A673 (cell line): ENCODE measurements at regions not wholly inside any gene's neighbourhood (a gene's known extent, or its start where the extent isn't known, plus 50 kb on each side); places are given as distances from the start of the nearest gene placed in this dataset.

Source experiments
- BruUV-seq: library from RNA; stranded (reverse); fragments of 400-500 nt; replicated peaks from 2 replicates; lab custom pipeline; 2021; lab: Mats Ljungman, UMichigan
- CTCF ChIA-PET: fragments of 300-600 bp; sonication (Branson Sonifier 250); formaldehyde crosslinking; loops from one replicate; lab custom pipeline; 2022; ENCODE audit warnings: antibody characterized with exemption; lab: Charles Lee
- POLR2A ChIA-PET: fragments of 300-600 bp; sonication (Branson Sonifier 250); formaldehyde crosslinking; loops from one replicate; lab custom pipeline; 2022; ENCODE audit warnings: antibody characterized with exemption; ENCODE audit not compliant: low non-redundant PET; lab: Charles Lee
- DNase-seq: peaks from one replicate; pipeline ENCODE4 v3.0.0-alpha.2; 2015; ENCODE audit warnings: low spot score
- H3K27ac ChIP-seq: fragments of 200-600 bp; sonication (generic); 2 replicates; pipeline ENCODE4 v1.5.1; 2016; ENCODE audit warnings: mixed run types, low read depth, mild to moderate bottlenecking, mixed read lengths, antibody characterized with exemption, low read length; ENCODE audit not compliant: poor library complexity, severe bottlenecking
- H3K27me3 ChIP-seq: fragments of 200-600 bp; sonication (generic); replicated peaks from 2 replicates; pipeline ENCODE4 v1.6.1; 2017; ENCODE audit warnings: mixed run types, low read depth, mild to moderate bottlenecking, mixed read lengths, antibody characterized with exemption, low read length; ENCODE audit not compliant: insufficient read depth, poor library complexity
- H3K36me3 ChIP-seq: fragments of 200-600 bp; sonication (generic); 2 replicates; pipeline ENCODE4 v1.6.1; 2016; ENCODE audit warnings: mixed run types, mild to moderate bottlenecking, mixed read lengths, antibody characterized with exemption, low read length; ENCODE audit not compliant: insufficient read depth, poor library complexity, severe bottlenecking
- H3K4me1 ChIP-seq: fragments of 200-600 bp; sonication (generic); 2 replicates; pipeline ENCODE4 v1.6.1; 2017; ENCODE audit warnings: mixed run types, mild to moderate bottlenecking, mixed read lengths, antibody characterized with exemption, low read length; ENCODE audit not compliant: insufficient read depth, poor library complexity, severe bottlenecking
- H3K4me3 ChIP-seq: fragments of 200-600 bp; sonication (generic); 2 replicates; pipeline ENCODE4 v1.5.1; 2016; ENCODE audit warnings: low read depth, mixed run types, mild to moderate bottlenecking, mixed read lengths, low read length; ENCODE audit not compliant: poor library complexity, severe bottlenecking
- H3K9me3 ChIP-seq: fragments of 200-600 bp; sonication (generic); 2 replicates; pipeline ENCODE4 v1.6.1; 2016; ENCODE audit warnings: mixed run types, low read depth, mild to moderate bottlenecking, mixed read lengths, antibody characterized with exemption, low read length; ENCODE audit not compliant: poor library complexity, severe bottlenecking
- CTCF ChIP-seq: fragments of 300-800, 200-600 bp; sonication (generic); conservative IDR thresholded peaks from 2 replicates; pipeline ENCODE4 v1.5.1; 2017; ENCODE audit warnings: low read depth, mild to moderate bottlenecking, antibody characterized with exemption, low read length, moderate library complexity, mixed read lengths
- EZH2 ChIP-seq: fragments of 200-600 bp; sonication (generic); IDR thresholded peaks from 2 replicates; pipeline ENCODE4 v1.6.1; 2017; ENCODE audit warnings: borderline replicate concordance, low read depth, mild to moderate bottlenecking, mixed read lengths, antibody characterized with exemption, low read length; ENCODE audit not compliant: poor library complexity, severe bottlenecking
- intact Hi-C: fragments of 100-400 bp; cut with micrococcal nuclease; formaldehyde crosslinking; loops from one replicate; pipeline ENCODE4 v1.10.0; 2022; ENCODE audit not compliant: unreplicated experiment

GRCh38 chr11:69217276-69218105 is 61.8 kb downstream of the SMIM38 start:
- TF ChIP-seq CTCF, result no peak
- TF ChIP-seq EZH2, result no peak
- Histone ChIP-seq H3K27ac (no peak overlapping the region), H3K4me1 (no peaks in the 10 kb centered on the region), H3K4me3 (no peak overlapping the region), H3K27me3 (no peaks in the 10 kb centered on the region), H3K36me3 (no peaks in the 10 kb centered on the region), H3K9me3 (no peaks in the 10 kb centered on the region)
- no peak for DNase-seq
- intact Hi-C loops, result no loop called here
- CTCF ChIA-PET, result no interaction called here
- no TSS peak for BruUV-seq
- POLR2A ChIA-PET, result no interaction called here

- intact Hi-C loops, result no loop called here
- DNase-seq, result peak; percentile 61
- H3K27ac ChIP-seq, result no peak overlapping the region
- H3K4me3 ChIP-seq, result no peak overlapping the region
- TF ChIP-seq CTCF (no peak), EZH2 (no peak)
- BruUV-seq, result no TSS peak
- no peaks in the 10 kb centered on the region for H3K9me3 ChIP-seq
- no peaks in the 10 kb centered on the region for H3K27me3 ChIP-seq
- no peaks in the 10 kb centered on the region for H3K36me3 ChIP-seq
- POLR2A ChIA-PET, result no interaction called here
- no peaks in the 10 kb centered on the region for H3K4me1 ChIP-seq
- CTCF ChIA-PET, result no interaction called here
Measured at GRCh38 chr11:69218271-69218682, 62.5 kb downstream of the SMIM38 start.

GRCh38 chr11:69218946-69219720 is 63.4 kb downstream of the SMIM38 start:
- H3K36me3 ChIP-seq, result no peaks in the 10 kb centered on the region
- no peak for DNase-seq
- intact Hi-C loops, result no loop called here
- POLR2A ChIA-PET, result no interaction called here
- H3K9me3 ChIP-seq, result no peaks in the 10 kb centered on the region
- no TSS peak for BruUV-seq
- CTCF ChIA-PET, result no interaction called here
- H3K27me3 ChIP-seq, result no peaks in the 10 kb centered on the region
- H3K4me3 ChIP-seq, result no peak overlapping the region
- no peak for TF ChIP-seq CTCF
- TF ChIP-seq EZH2, result no peak
- H3K27ac ChIP-seq, result no peak overlapping the region
- no peaks in the 10 kb centered on the region for H3K4me1 ChIP-seq
